GM18858 (cell line): ENCODE measurements at regions not wholly inside any gene's neighbourhood (a gene's known extent, or its start where the extent isn't known, plus 50 kb on each side); places are given as distances from the start of the nearest gene placed in this dataset.
"Not testable (repeated sequence)": the region's sequence is repeated elsewhere in the genome, so short reads cannot be mapped to it uniquely, and the experiment has no call there.

Source experiments
- ATAC-seq: cut with Tn5 transposase; IDR thresholded peaks from one replicate; pipeline ENCODE4 v1.9.1; 2021; ENCODE audit not compliant: unreplicated experiment

- no peak for ATAC-seq
Observed at GRCh38 chr11:97729546-97730272, 1291.0 kb upstream of the CNTN5 start.

- no peak for ATAC-seq
Observed at GRCh38 chr11:97732011-97732632, 1288.6 kb upstream of the CNTN5 start.

GRCh38 chr11:97738751-97739150, 1282.0 kb upstream of the CNTN5 start:
- no peak for ATAC-seq

GRCh38 chr11:97739932-97740800, 1280.6 kb upstream of the CNTN5 start:
- ATAC-seq = no peak

GRCh38 chr11:97740801-97741151, 1280.0 kb upstream of the CNTN5 start:
- ATAC-seq = no peak

- no peak for ATAC-seq
Observed at GRCh38 chr11:97742717-97743116, 1278.0 kb upstream of the CNTN5 start.

GRCh38 chr11:97743205-97743742, 1277.5 kb upstream of the CNTN5 start:
- no peak for ATAC-seq

GRCh38 chr11:97745515-97746050, 1275.2 kb upstream of the CNTN5 start:
- no peak for ATAC-seq

GRCh38 chr11:97746818-97747217, 1273.9 kb upstream of the CNTN5 start:
- ATAC-seq = no peak

GRCh38 chr11:97751405-97751804, 1269.3 kb upstream of the CNTN5 start:
- no peak for ATAC-seq

GRCh38 chr11:97751952-97752351, 1268.8 kb upstream of the CNTN5 start:
- no peak for ATAC-seq

- ATAC-seq = no peak
Observed at GRCh38 chr11:97754976-97755375, 1265.8 kb upstream of the CNTN5 start.

- ATAC-seq = no peak
Observed at GRCh38 chr11:97756571-97757335, 1264.0 kb upstream of the CNTN5 start.

- ATAC-seq = no peak
Observed at GRCh38 chr11:97761175-97761574, 1259.6 kb upstream of the CNTN5 start.

GRCh38 chr11:97764193-97764592, 1256.6 kb upstream of the CNTN5 start:
- no peak for ATAC-seq

GRCh38 chr11:97764605-97765004, 1256.1 kb upstream of the CNTN5 start:
- ATAC-seq = no peak

- ATAC-seq = no peak
Observed at GRCh38 chr11:97770570-97770969, 1250.2 kb upstream of the CNTN5 start.

- no peak for ATAC-seq
Observed at GRCh38 chr11:97772705-97773104, 1248.0 kb upstream of the CNTN5 start.

- not testable (repeated sequence) for ATAC-seq
Observed at GRCh38 chr11:97784388-97784787, 1236.4 kb upstream of the CNTN5 start.

GRCh38 chr11:97786961-97787360, 1233.8 kb upstream of the CNTN5 start:
- ATAC-seq = no peak

GRCh38 chr11:97794876-97795275, 1225.9 kb upstream of the CNTN5 start:
- no peak for ATAC-seq
